IPS-NIHi7 (cell line): ENCODE measurements at regions not wholly inside any gene's neighbourhood (a gene's known extent, or its start where the extent isn't known, plus 50 kb on each side); places are given as distances from the start of the nearest gene placed in this dataset.

Experiments
- DNase-seq: peaks from one replicate; pipeline ENCODE4 v3.0.0; 2012; ENCODE audit warnings: mixed read lengths; ENCODE audit errors: extremely low spot score

DNA sequence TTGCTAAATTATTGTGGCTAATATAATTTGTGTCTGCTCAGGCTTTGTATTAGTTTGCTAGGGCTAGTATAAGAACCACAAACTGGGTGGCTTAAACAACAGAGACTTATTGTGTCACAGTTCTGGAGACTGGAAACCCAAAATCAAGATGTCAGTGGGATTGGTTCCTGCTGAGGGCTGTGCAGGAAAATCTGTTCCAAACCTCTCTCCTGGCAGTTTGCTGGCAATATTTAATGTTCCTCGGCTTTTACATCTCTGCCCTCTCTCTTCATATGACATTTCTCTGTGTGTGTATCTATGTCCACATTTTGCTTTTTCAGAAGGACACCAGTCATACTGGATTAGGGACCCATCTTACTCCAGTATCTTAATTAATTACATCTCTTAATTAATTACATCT, 498.8 kb upstream of the CD180 start:
- DNase-seq = no peak

- DNase-seq = no peak
Measured at GRCh38 chr5:67694810-67695191, 498.2 kb upstream of the CD180 start.

GRCh38 chr5:67693956-67694809, 497.6 kb upstream of the CD180 start:
- no peak for DNase-seq

- no peak for DNase-seq
Measured at GRCh38 chr5:67686746-67687145, 490.1 kb upstream of the CD180 start.

DNA sequence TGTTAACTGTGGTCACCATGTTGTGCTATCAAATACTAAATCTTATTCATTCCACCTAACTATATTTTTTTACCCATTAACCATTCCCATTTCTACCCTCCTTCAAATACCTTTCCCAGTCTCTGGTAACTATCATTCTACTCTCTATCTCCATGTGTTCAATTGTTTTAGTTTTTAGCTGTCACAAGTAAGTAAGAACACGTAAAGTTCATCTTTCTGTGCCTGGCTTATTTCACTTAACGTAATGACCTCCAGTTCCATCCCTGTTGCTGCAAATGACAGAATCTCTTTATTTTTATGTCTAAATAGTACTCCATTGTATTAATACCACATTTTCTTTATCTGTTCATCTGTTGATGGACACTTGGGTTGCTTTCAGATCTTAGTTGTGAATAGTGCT, 485.1 kb upstream of the CD180 start:
- DNase-seq = no peak

DNA sequence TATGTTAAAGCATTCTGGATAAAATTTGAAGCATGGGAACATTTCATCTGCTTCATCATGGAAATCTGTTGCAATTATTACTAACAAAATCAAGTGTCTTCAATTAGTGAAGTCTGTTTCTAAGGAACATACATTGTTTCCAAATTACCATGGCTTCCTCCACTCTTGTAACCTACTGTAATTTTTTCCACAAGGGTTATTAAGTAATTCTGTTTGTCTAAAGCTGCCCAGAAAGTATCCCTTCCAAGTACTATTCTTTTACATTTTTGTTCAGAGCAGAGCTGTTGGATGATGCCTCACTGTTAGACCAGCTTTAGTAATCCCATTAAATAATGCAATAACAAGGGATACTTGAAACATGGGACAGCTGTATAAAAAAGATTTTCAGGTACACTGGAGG, 483.5 kb upstream of the CD180 start:
- no peak for DNase-seq

- DNase-seq = no peak
Measured at GRCh38 chr5:67679184-67679841, 482.7 kb upstream of the CD180 start.

DNA sequence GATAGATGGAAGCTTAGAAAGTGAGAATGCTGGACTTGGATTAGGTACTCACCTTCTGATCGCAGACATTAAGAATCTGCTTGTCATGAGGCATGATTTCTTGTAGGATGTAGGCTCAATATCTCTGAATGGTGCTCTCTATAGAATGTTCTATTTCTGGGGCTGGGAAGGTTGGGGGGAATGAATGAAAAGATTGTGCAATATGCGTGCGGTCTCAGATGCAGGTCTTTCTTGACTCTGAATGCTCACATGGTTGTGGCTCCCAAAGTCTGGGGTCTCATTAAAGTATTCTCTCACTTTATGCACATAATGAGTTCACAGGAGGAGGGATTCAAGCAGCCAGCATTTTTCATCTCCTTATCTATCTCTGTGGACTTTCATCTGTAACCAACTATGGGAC, 482.0 kb upstream of the CD180 start:
- no peak for DNase-seq

- DNase-seq = no peak
Measured at GRCh38 chr5:67677422-67677970, 480.9 kb upstream of the CD180 start.

GRCh38 chr5:67676863-67677262, 480.3 kb upstream of the CD180 start:
- no peak for DNase-seq

DNA sequence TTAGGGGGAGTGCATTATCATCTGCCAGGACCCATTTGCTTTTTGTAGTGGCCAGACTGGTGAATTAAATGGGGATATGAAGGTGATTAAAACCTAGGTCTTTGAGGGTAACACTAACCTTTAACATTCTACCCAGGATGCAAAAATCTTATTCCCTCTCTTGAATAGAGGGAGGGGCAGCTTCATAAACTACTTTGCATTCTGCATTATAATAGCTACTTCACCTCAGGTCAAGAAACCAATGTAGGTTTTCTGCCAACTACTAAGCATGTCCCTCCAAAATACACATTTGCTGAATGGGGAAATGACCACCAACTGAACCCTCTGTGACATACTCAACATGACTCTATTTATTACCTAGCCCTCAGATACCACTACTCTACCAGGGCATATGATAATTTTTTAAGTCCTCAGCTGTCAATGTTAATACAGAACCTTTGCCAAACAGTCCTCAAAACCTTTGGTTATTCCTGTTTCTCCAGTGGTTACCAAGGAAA, 477.6 kb upstream of the CD180 start:
- no peak for DNase-seq

DNA sequence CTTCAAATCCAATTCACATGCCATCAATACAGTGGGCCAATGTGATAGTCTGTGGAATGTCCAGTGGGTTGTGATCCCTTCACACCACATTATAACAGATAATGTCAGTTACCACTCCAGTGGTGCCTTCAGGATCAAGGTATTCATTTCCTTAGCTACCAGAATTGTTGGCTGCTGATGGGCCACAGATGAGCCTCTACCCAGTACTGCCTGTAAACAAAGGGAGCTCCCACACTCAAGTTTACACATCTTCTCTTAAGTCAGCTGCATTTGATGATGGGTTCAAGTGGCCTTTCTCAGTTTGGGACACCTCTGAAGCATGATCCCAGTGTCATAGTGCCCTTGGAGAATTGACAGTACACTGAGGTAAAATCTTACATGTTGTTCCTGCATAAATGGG, 477.0 kb upstream of the CD180 start:
- DNase-seq = no peak

- no peak for DNase-seq
Measured at GRCh38 chr5:67673180-67673579, 476.6 kb upstream of the CD180 start.

GRCh38 chr5:67672636-67673035, 476.0 kb upstream of the CD180 start:
- no peak for DNase-seq

DNA sequence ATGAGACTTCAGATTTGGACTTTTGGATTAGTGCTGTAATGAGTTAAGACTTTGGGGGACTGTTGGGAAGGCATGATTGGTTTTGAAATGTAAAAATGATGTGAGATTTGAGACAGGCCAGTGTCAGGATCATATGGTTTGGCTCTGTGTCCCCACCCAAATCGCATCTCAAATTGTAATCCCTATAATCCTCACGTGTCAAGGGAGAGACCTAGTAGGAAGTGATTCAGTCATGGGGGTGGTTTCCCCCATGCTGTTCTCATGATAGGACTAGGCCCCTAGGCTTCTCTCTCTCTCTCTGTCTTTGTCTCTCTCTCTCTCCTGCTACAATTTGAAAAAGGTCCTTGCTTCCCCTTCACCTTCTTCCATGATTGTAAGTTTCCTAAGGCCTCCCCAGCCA, 473.3 kb upstream of the CD180 start:
- no peak for DNase-seq

DNA sequence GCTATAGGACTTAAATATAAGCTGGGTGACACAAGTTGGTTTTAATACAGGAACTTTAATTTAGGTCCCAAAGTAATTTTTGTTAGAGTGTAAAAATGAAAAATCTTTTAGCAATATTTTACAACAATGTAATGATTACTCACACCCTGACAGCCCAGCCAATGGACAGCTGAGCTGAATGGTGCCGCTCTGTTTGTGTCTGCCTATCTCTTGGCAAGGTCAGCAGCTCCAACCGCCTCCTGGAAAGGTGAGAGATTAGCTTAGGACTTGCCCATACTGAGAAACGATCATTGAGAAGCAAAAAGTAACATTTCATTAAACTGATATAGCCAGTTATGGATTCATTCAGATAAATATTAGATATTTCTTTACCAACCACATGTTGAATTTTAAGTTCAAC, 463.6 kb upstream of the CD180 start:
- DNase-seq = no peak

DNA sequence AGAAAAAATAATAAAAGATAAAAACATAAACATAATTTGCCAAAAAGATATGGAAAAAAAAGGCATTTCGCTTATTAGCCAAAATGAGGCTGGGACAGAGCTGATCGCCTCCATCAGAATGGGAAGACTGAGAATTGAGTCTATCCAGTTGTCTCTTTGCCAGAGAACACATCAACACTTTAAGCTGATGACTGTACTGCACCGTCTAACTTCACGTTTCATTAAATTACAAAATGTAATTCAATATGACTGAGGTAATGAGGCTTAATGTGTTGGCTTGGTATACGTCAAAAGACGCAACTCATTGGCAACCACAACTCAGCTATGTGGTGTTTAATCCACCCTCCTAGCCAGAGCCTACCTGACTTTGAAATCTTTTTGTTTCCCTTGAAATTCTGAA, 462.7 kb upstream of the CD180 start:
- no peak for DNase-seq

DNA sequence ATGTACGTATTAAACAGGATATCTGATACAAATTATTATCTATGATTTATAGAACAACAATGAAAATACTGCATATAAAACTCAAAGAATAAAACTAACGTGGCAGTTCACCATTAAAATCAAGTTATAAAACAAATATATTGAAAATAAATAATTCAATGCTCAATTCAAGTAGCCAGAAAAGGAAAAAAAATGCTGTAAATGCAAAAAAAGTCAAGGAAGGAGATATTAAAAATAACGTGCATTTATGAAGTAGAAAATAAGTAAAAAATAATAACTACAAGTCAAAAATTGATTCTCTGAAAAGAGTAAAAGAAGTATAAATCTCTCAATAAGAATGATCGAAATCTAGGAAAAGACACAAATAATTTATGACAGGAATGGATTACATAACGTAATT, 460.5 kb upstream of the CD180 start:
- no peak for DNase-seq

DNA sequence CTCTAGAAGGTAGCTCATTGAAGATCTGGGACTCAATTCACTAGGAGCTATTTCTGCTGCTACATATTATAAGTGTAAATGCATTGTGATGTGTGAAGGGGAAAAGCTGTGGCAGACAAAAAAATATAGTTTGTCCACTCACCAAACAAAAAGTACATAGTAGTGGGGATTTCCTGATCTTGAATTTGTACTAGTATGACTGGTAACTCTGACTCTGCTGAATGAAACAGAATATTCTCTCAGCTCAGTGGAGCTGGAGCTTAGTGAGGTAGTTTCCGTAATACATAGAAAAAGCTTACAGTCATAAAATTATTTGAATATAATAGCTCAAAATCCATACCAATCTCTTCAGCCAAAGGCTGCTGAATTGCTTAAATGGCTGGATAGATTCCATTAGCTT, 455.6 kb upstream of the CD180 start:
- DNase-seq = no peak

DNA sequence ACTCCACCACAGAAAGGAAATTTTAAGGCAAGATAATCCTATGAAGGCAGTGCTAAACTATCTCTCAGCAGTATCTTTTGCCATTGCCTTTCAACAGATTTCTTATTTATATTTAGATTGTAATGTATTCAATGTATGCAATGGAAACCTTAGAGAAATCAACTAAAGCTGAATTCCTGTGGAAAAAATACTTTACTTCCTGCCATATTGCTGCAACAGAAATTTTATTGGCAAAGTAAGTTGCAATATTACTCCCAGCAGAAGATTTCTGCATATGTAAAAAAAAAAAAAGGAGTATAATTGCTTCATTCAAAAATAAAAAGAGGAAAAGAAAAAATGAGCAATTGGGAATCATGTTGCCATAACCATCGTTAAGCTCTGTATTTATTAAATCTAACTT, 454.6 kb upstream of the CD180 start:
- DNase-seq = no peak

GRCh38 chr5:67648201-67648671, 451.6 kb upstream of the CD180 start:
- no peak for DNase-seq

GRCh38 chr5:67647772-67648171, 451.2 kb upstream of the CD180 start:
- DNase-seq = no peak
